ENCODE measurements at regions not wholly inside any gene's neighbourhood (a gene's known extent, or its start where the extent isn't known, plus 50 kb on each side); places are given as distances from the start of the nearest gene placed in this dataset.
A peak's percentile ranks its signal among the peaks of the same experiment; 100 is the strongest.

- DNase-seq, result no peak
- BruUV-seq (replicated peaks), result no TSS peak
- no peak overlapping the region for H3K4me3 Mint-ChIP-seq (ENCODE audit: low read depth, unreplicated experiment)
- peaks cover 2% of the 10 kb centered on the region for H3K9me3 Mint-ChIP-seq (ENCODE audit: low read depth, unreplicated experiment)
- no peaks in the 10 kb centered on the region for H3K4me1 Mint-ChIP-seq (ENCODE audit: low read depth, unreplicated experiment)
- peaks cover 26% of the 10 kb centered on the region for H3K27me3 Mint-ChIP-seq (ENCODE audit: unreplicated experiment)
- TF ChIP-seq CTCF (IDR thresholded peaks at IDR 0.05; ENCODE audit: unreplicated experiment), result no peak
- no peak overlapping the region for H3K27ac Mint-ChIP-seq (ENCODE audit: unreplicated experiment)
- CTCF ChIA-PET, result no interaction called here
- intact Hi-C loops (cut with micrococcal nuclease; ENCODE audit: unreplicated experiment), result no loop called here
- H3K36me3 Mint-ChIP-seq (ENCODE audit: insufficient read depth, unreplicated experiment), result no peaks in the 10 kb centered on the region
These were observed 68.1 kb downstream of the TEKT4 start for GRCh38 chr2:94939349-94939748.

- intact Hi-C loops (cut with micrococcal nuclease; ENCODE audit: unreplicated experiment), result no loop called here
These were observed 76.1 kb downstream of the TEKT4 start for GRCh38 chr2:94947097-94948016.

GRCh38 chr2:94955702-94956101 lies 69.8 kb upstream of the MAL start:
- TF ChIP-seq CTCF (IDR thresholded peaks at IDR 0.05; ENCODE audit: unreplicated experiment), result no peak
- H3K4me1 Mint-ChIP-seq (ENCODE audit: low read depth, unreplicated experiment), result no peaks in the 10 kb centered on the region
- H3K36me3 Mint-ChIP-seq (ENCODE audit: insufficient read depth, unreplicated experiment), result no peaks in the 10 kb centered on the region
- H3K4me3 Mint-ChIP-seq (ENCODE audit: low read depth, unreplicated experiment), result no peak overlapping the region
- H3K27ac Mint-ChIP-seq (ENCODE audit: unreplicated experiment), result no peak overlapping the region
- intact Hi-C loops (cut with micrococcal nuclease; ENCODE audit: unreplicated experiment), result no loop called here
- CTCF ChIA-PET, result no interaction called here
- no peaks in the 10 kb centered on the region for H3K9me3 Mint-ChIP-seq (ENCODE audit: low read depth, unreplicated experiment)
- BruUV-seq (replicated peaks), result no TSS peak
- H3K27me3 Mint-ChIP-seq (ENCODE audit: unreplicated experiment), result peaks cover 75% of the 10 kb centered on the region
- no peak for DNase-seq

More at GRCh38 chr2:94947097-94948016, 76.1 kb downstream of the TEKT4 start:
- CTCF ChIA-PET, result interaction anchor here (1.6 kb wide), 1 partner anchor 9 kb away, joined by 3 read pairs; no protein-coding TSS in a partner anchor
- H3K4me3 Mint-ChIP-seq (ENCODE audit: low read depth, unreplicated experiment), result no peak overlapping the region
- BruUV-seq (replicated peaks), result no TSS peak
- peaks cover 40% of the 10 kb centered on the region for H3K27me3 Mint-ChIP-seq (ENCODE audit: unreplicated experiment)
- no peaks in the 10 kb centered on the region for H3K36me3 Mint-ChIP-seq (ENCODE audit: insufficient read depth, unreplicated experiment)
- peaks cover under 1% of the 10 kb centered on the region for H3K9me3 Mint-ChIP-seq (ENCODE audit: low read depth, unreplicated experiment)
- no peak overlapping the region for H3K27ac Mint-ChIP-seq (ENCODE audit: unreplicated experiment)
- no peak for TF ChIP-seq CTCF (IDR thresholded peaks at IDR 0.05; ENCODE audit: unreplicated experiment)
- H3K4me1 Mint-ChIP-seq (ENCODE audit: low read depth, unreplicated experiment), result no peaks in the 10 kb centered on the region
- DNase-seq, result no peak

GRCh38 chr2:94956797-94957391 lies 68.6 kb upstream of the MAL start:
- intact Hi-C loops (cut with micrococcal nuclease; ENCODE audit: unreplicated experiment), result no loop called here
- Mint-ChIP-seq H3K36me3 (ENCODE audit: insufficient read depth, unreplicated experiment) (no peaks in the 10 kb centered on the region), H3K4me1 (ENCODE audit: low read depth, unreplicated experiment) (no peaks in the 10 kb centered on the region), H3K9me3 (ENCODE audit: low read depth, unreplicated experiment) (no peaks in the 10 kb centered on the region), H3K4me3 (ENCODE audit: low read depth, unreplicated experiment) (no peak overlapping the region), H3K27ac (ENCODE audit: unreplicated experiment) (no peak overlapping the region), H3K27me3 (ENCODE audit: unreplicated experiment) (peaks cover 81% of the 10 kb centered on the region)
- no TSS peak for BruUV-seq (replicated peaks)
- peak; percentile 56 for DNase-seq
- CTCF ChIA-PET, result interaction anchor here (1.0 to 1.8 kb wide), 2 partner anchors 9 to 29 kb away, joined by 3 to 7 read pairs; no protein-coding TSS in a partner anchor
- TF ChIP-seq CTCF (IDR thresholded peaks at IDR 0.05; ENCODE audit: unreplicated experiment), result peak; percentile 83
